ENCODE measurements at regions not wholly inside any gene's neighbourhood (a gene's known extent, or its start where the extent isn't known, plus 50 kb on each side); places are given as distances from the start of the nearest gene placed in this dataset.

GRCh38 chr11:42720716-42721563 lies 590.9 kb upstream of the API5 start:
- no peak overlapping the region for H3K4me3 Mint-ChIP-seq
- no peak overlapping the region for H3K27ac Mint-ChIP-seq
- H3K4me1 Mint-ChIP-seq (ENCODE audit: low read depth), result no peaks in the 10 kb centered on the region
- H3K27me3 Mint-ChIP-seq (ENCODE audit: insufficient read depth), result no peaks in the 10 kb centered on the region
- intact Hi-C loops (cut with micrococcal nuclease), result no loop called here
- H3K9me3 Mint-ChIP-seq, result peaks cover 10% of the 10 kb centered on the region
- no peak for DNase-seq (ENCODE audit: low spot score)
- no peaks in the 10 kb centered on the region for H3K36me3 Mint-ChIP-seq (ENCODE audit: low read depth)

- no peaks in the 10 kb centered on the region for H3K4me1 Mint-ChIP-seq (ENCODE audit: low read depth)
- DNase-seq (ENCODE audit: low spot score), result no peak
- H3K27ac Mint-ChIP-seq, result no peak overlapping the region
- H3K9me3 Mint-ChIP-seq, result peaks cover 10% of the 10 kb centered on the region
- H3K27me3 Mint-ChIP-seq (ENCODE audit: insufficient read depth), result no peaks in the 10 kb centered on the region
- H3K36me3 Mint-ChIP-seq (ENCODE audit: low read depth), result no peaks in the 10 kb centered on the region
- intact Hi-C loops (cut with micrococcal nuclease), result no loop called here
- no peak overlapping the region for H3K4me3 Mint-ChIP-seq
Measured at GRCh38 chr11:42727879-42728278, 583.9 kb upstream of the API5 start.

GRCh38 chr11:42762348-42762747 lies 549.4 kb upstream of the API5 start:
- no peak overlapping the region for H3K4me3 Mint-ChIP-seq
- H3K36me3 Mint-ChIP-seq (ENCODE audit: low read depth), result no peaks in the 10 kb centered on the region
- intact Hi-C loops (cut with micrococcal nuclease), result no loop called here
- no peak overlapping the region for H3K27ac Mint-ChIP-seq
- DNase-seq (ENCODE audit: low spot score), result no peak
- H3K9me3 Mint-ChIP-seq, result peaks cover 3% of the 10 kb centered on the region
- H3K27me3 Mint-ChIP-seq (ENCODE audit: insufficient read depth), result no peaks in the 10 kb centered on the region
- H3K4me1 Mint-ChIP-seq (ENCODE audit: low read depth), result no peaks in the 10 kb centered on the region

- no peaks in the 10 kb centered on the region for H3K36me3 Mint-ChIP-seq (ENCODE audit: low read depth)
Measured at GRCh38 chr11:42764936-42765335, 546.9 kb upstream of the API5 start.

GRCh38 chr11:42768576-42768975 lies 543.2 kb upstream of the API5 start:
- no peak for DNase-seq (ENCODE audit: low spot score)
- intact Hi-C loops (cut with micrococcal nuclease), result no loop called here
- no peak overlapping the region for H3K4me3 Mint-ChIP-seq
- H3K4me1 Mint-ChIP-seq (ENCODE audit: low read depth), result no peaks in the 10 kb centered on the region
- no peak overlapping the region for H3K27ac Mint-ChIP-seq
- no peaks in the 10 kb centered on the region for H3K27me3 Mint-ChIP-seq (ENCODE audit: insufficient read depth)
- H3K36me3 Mint-ChIP-seq (ENCODE audit: low read depth), result no peaks in the 10 kb centered on the region
- no peaks in the 10 kb centered on the region for H3K9me3 Mint-ChIP-seq

More at GRCh38 chr11:42764936-42765335, 546.9 kb upstream of the API5 start:
- no peak for DNase-seq (ENCODE audit: low spot score)
- Mint-ChIP-seq H3K4me3 (no peak overlapping the region), H3K9me3 (no peaks in the 10 kb centered on the region), H3K4me1 (ENCODE audit: low read depth) (no peaks in the 10 kb centered on the region), H3K27me3 (ENCODE audit: insufficient read depth) (no peaks in the 10 kb centered on the region), H3K27ac (no peak overlapping the region)
- intact Hi-C loops (cut with micrococcal nuclease), result no loop called here

- H3K4me1 Mint-ChIP-seq (ENCODE audit: low read depth), result no peaks in the 10 kb centered on the region
- H3K36me3 Mint-ChIP-seq (ENCODE audit: low read depth), result no peaks in the 10 kb centered on the region
- H3K27ac Mint-ChIP-seq, result no peak overlapping the region
- no peaks in the 10 kb centered on the region for H3K9me3 Mint-ChIP-seq
- no peak for DNase-seq (ENCODE audit: low spot score)
- intact Hi-C loops (cut with micrococcal nuclease), result loop anchor here (2.0 to 5.0 kb wide), 2 partner anchors 512 to 647 kb away; no protein-coding TSS in a partner anchor
- no peak overlapping the region for H3K4me3 Mint-ChIP-seq
- no peaks in the 10 kb centered on the region for H3K27me3 Mint-ChIP-seq (ENCODE audit: insufficient read depth)
Measured at GRCh38 chr11:42770444-42771065, 541.2 kb upstream of the API5 start.

GRCh38 chr11:42772886-42773285 lies 538.9 kb upstream of the API5 start:
- Mint-ChIP-seq H3K4me1 (ENCODE audit: low read depth) (no peaks in the 10 kb centered on the region), H3K36me3 (ENCODE audit: low read depth) (no peaks in the 10 kb centered on the region), H3K27me3 (ENCODE audit: insufficient read depth) (no peaks in the 10 kb centered on the region), H3K4me3 (no peak overlapping the region), H3K9me3 (no peaks in the 10 kb centered on the region), H3K27ac (no peak overlapping the region)
- intact Hi-C loops (cut with micrococcal nuclease), result loop anchor here (5.0 kb wide), 1 partner anchor 644 kb away; no protein-coding TSS in a partner anchor
- no peak for DNase-seq (ENCODE audit: low spot score)

- no peak overlapping the region for H3K27ac Mint-ChIP-seq
- no peaks in the 10 kb centered on the region for H3K36me3 Mint-ChIP-seq (ENCODE audit: low read depth)
- H3K4me1 Mint-ChIP-seq (ENCODE audit: low read depth), result no peaks in the 10 kb centered on the region
- H3K9me3 Mint-ChIP-seq, result no peaks in the 10 kb centered on the region
- no peak overlapping the region for H3K4me3 Mint-ChIP-seq
- intact Hi-C loops (cut with micrococcal nuclease), result loop anchor here (5.0 kb wide), 1 partner anchor 644 kb away; no protein-coding TSS in a partner anchor
- DNase-seq (ENCODE audit: low spot score), result no peak
- no peaks in the 10 kb centered on the region for H3K27me3 Mint-ChIP-seq (ENCODE audit: insufficient read depth)
Measured at GRCh38 chr11:42773729-42774128, 538.1 kb upstream of the API5 start.

- Mint-ChIP-seq H3K4me3 (no peak overlapping the region), H3K4me1 (ENCODE audit: low read depth) (no peaks in the 10 kb centered on the region), H3K27ac (no peak overlapping the region), H3K9me3 (no peaks in the 10 kb centered on the region), H3K27me3 (ENCODE audit: insufficient read depth) (no peaks in the 10 kb centered on the region), H3K36me3 (ENCODE audit: low read depth) (no peaks in the 10 kb centered on the region)
- intact Hi-C loops (cut with micrococcal nuclease), result loop anchor here (5.0 kb wide), 1 partner anchor 643 kb away; no protein-coding TSS in a partner anchor
- DNase-seq (ENCODE audit: low spot score), result no peak
Measured at GRCh38 chr11:42774567-42774966, 537.2 kb upstream of the API5 start.

GRCh38 chr11:42777776-42778175 lies 534.0 kb upstream of the API5 start:
- H3K27me3 Mint-ChIP-seq (ENCODE audit: insufficient read depth), result no peaks in the 10 kb centered on the region
- H3K36me3 Mint-ChIP-seq (ENCODE audit: low read depth), result no peaks in the 10 kb centered on the region
- intact Hi-C loops (cut with micrococcal nuclease), result no loop called here
- H3K9me3 Mint-ChIP-seq, result peaks cover 4% of the 10 kb centered on the region
- H3K4me1 Mint-ChIP-seq (ENCODE audit: low read depth), result no peaks in the 10 kb centered on the region
- H3K27ac Mint-ChIP-seq, result no peak overlapping the region
- no peak for DNase-seq (ENCODE audit: low spot score)
- H3K4me3 Mint-ChIP-seq, result no peak overlapping the region

GRCh38 chr11:42778193-42778592 lies 533.6 kb upstream of the API5 start:
- no peaks in the 10 kb centered on the region for H3K4me1 Mint-ChIP-seq (ENCODE audit: low read depth)
- H3K9me3 Mint-ChIP-seq, result peaks cover 4% of the 10 kb centered on the region
- H3K36me3 Mint-ChIP-seq (ENCODE audit: low read depth), result no peaks in the 10 kb centered on the region
- no peaks in the 10 kb centered on the region for H3K27me3 Mint-ChIP-seq (ENCODE audit: insufficient read depth)
- H3K4me3 Mint-ChIP-seq, result no peak overlapping the region
- intact Hi-C loops (cut with micrococcal nuclease), result no loop called here
- H3K27ac Mint-ChIP-seq, result no peak overlapping the region
- no peak for DNase-seq (ENCODE audit: low spot score)

GRCh38 chr11:42779555-42779954 lies 532.2 kb upstream of the API5 start:
- no peak overlapping the region for H3K4me3 Mint-ChIP-seq
- H3K4me1 Mint-ChIP-seq (ENCODE audit: low read depth), result no peaks in the 10 kb centered on the region
- H3K27ac Mint-ChIP-seq, result no peak overlapping the region
- no peak for DNase-seq (ENCODE audit: low spot score)
- no peaks in the 10 kb centered on the region for H3K36me3 Mint-ChIP-seq (ENCODE audit: low read depth)
- intact Hi-C loops (cut with micrococcal nuclease), result no loop called here
- peaks cover 4% of the 10 kb centered on the region for H3K9me3 Mint-ChIP-seq
- no peaks in the 10 kb centered on the region for H3K27me3 Mint-ChIP-seq (ENCODE audit: insufficient read depth)

GRCh38 chr11:42786981-42787380 lies 524.8 kb upstream of the API5 start:
- no peaks in the 10 kb centered on the region for H3K36me3 Mint-ChIP-seq (ENCODE audit: low read depth)

More at GRCh38 chr11:42786981-42787380, 524.8 kb upstream of the API5 start:
- intact Hi-C loops (cut with micrococcal nuclease), result no loop called here
- no peaks in the 10 kb centered on the region for H3K27me3 Mint-ChIP-seq (ENCODE audit: insufficient read depth)
- DNase-seq (ENCODE audit: low spot score), result no peak
- no peak overlapping the region for H3K27ac Mint-ChIP-seq
- no peak overlapping the region for H3K4me3 Mint-ChIP-seq
- H3K9me3 Mint-ChIP-seq, result peaks cover under 1% of the 10 kb centered on the region
- no peaks in the 10 kb centered on the region for H3K4me1 Mint-ChIP-seq (ENCODE audit: low read depth)
